T-cell (primary cell): ENCODE measurements at regions not wholly inside any gene's neighbourhood (a gene's known extent, or its start where the extent isn't known, plus 50 kb on each side); places are given as distances from the start of the nearest gene placed in this dataset.
"Not testable (repeated sequence)": the region's sequence is repeated elsewhere in the genome, so short reads cannot be mapped to it uniquely, and the experiment has no call there.

Source experiments
- ATAC-seq, 4 experiments: fragments of 200-7000 bp in 3 of 4; fragments of 150-1000 bp in 1 of 4; cut with Tn5 transposase; replicated peaks in 1 of 4; 1 replicate in 3 of 4; 2 replicates in 1 of 4; pipeline ENCODE4 v1.10.0; 2021; ENCODE audit warnings: moderate library complexity in 3 of 4, mild to moderate bottlenecking in 2 of 4, moderate number of reproducible peaks in 1 of 4
- CTCF ChIA-PET, 2 donors: fragments of 300-600 bp; sonication (Branson Sonifier 250); formaldehyde crosslinking; loops; one replicate each; lab custom pipeline; 2022; ENCODE audit warnings: antibody characterized with exemption in 2 of 2; lab: Charles Lee
- POLR2A ChIA-PET, 2 donors: fragments of 300-600 bp; sonication (Branson Sonifier 250); formaldehyde crosslinking; loops; one replicate each; lab custom pipeline; 2022; ENCODE audit warnings: antibody characterized with exemption in 2 of 2; lab: Charles Lee
- DNase-seq, 35 experiments: peaks; one replicate each; pipeline versions ENCODE4 v3.0.0 to v3.0.0-alpha.2; 2013 to 2023
- H3K27ac ChIP-seq: one replicate; pipeline ENCODE4 v1.5.1; 2013; ENCODE audit warnings: low read length
- H3K27me3 ChIP-seq, 2 experiments: replicated peaks in 1 of 2; 1 replicate in 1 of 2; 2 replicates in 1 of 2; pipeline versions ENCODE4 v1.6.1 to v1.7.0; 2013; ENCODE audit warnings: low read length in 1 of 2, mixed read lengths in 1 of 2; ENCODE audit not compliant: control insufficient read depth in 2 of 2, insufficient read depth in 2 of 2; ENCODE audit errors: extremely low read depth in 1 of 2
- H3K36me3 ChIP-seq, 2 donors: 1 replicate in 1 of 2; 2 replicates in 1 of 2; pipeline versions ENCODE4 v1.6.1 to v1.7.0; 2013; ENCODE audit warnings: low read length in 1 of 2; ENCODE audit not compliant: control insufficient read depth in 2 of 2, insufficient read depth in 1 of 2; ENCODE audit errors: extremely low read depth in 1 of 2
- H3K4me1 ChIP-seq, 2 experiments: 1 replicate in 1 of 2; 2 replicates in 1 of 2; pipeline versions ENCODE4 v1.6.1 to v1.7.0; 2013; ENCODE audit warnings: low read length in 2 of 2, mixed read lengths in 1 of 2; ENCODE audit not compliant: insufficient read depth in 2 of 2, control insufficient read depth in 1 of 2; ENCODE audit errors: extremely low read depth in 1 of 2
- H3K4me3 ChIP-seq, 2 donors: 1 replicate in 1 of 2; 2 replicates in 1 of 2; pipeline versions ENCODE4 v1.5.1 to v1.7.0; 2013; ENCODE audit warnings: mild to moderate bottlenecking in 2 of 2, low read length in 1 of 2, moderate library complexity in 1 of 2; ENCODE audit not compliant: control insufficient read depth in 1 of 2; ENCODE audit errors: extremely low read depth in 1 of 2
- H3K9me3 ChIP-seq: 2 replicates; pipeline ENCODE4 v1.7.0; 2013
- H3K27ac Mint-ChIP-seq, 2 donors: one replicate each; pipeline ENCODE4 v1.8.0; 2020 to 2021; ENCODE audit warnings: mild to moderate bottlenecking in 2 of 2, mixed read lengths in 2 of 2
- H3K27me3 Mint-ChIP-seq, 2 donors: one replicate each; pipeline ENCODE4 v1.8.0; 2021 to 2022; ENCODE audit warnings: mixed read lengths in 2 of 2
- H3K36me3 Mint-ChIP-seq: one replicate; pipeline ENCODE4 v1.8.0; 2021; ENCODE audit warnings: mixed read lengths
- H3K4me1 Mint-ChIP-seq, 3 donors: one replicate each; pipeline ENCODE4 v1.8.0; 2020 to 2022; ENCODE audit warnings: mixed read lengths in 3 of 3, mild to moderate bottlenecking in 1 of 3
- H3K4me3 Mint-ChIP-seq, 3 donors: one replicate each; pipeline ENCODE4 v1.8.0; 2020 to 2022; ENCODE audit warnings: mild to moderate bottlenecking in 3 of 3, mixed read lengths in 3 of 3, moderate library complexity in 3 of 3
- H3K9me3 Mint-ChIP-seq, 3 donors: one replicate each; pipeline ENCODE4 v1.8.0; 2020 to 2022; ENCODE audit warnings: mixed read lengths in 3 of 3
- WGBS: methylation state at CpG from one replicate; pipeline ENCODE4 v1.1.5; 2013; ENCODE audit warnings: missing lambda C conversion rate; ENCODE audit not compliant: insufficient coverage; 5-methylcytosine and 5-hydroxymethylcytosine counted together

GRCh38 chr15:92749216-92749615, 93.6 kb upstream of the FAM174B start:
- DNase-seq (no peak), ATAC-seq (no peak)
- H3K27ac Mint-ChIP-seq: no peak overlapping the region
- peaks cover 0 to 6% of the 10 kb centered on the region in 2 experiments for H3K27me3 ChIP-seq
- POLR2A ChIA-PET: no interaction called here
- WGBS: 85% methylated on average over 4 of the region's 4 CpGs
- no peaks in the 10 kb centered on the region for H3K4me1 ChIP-seq
- no peak overlapping the region for H3K27ac ChIP-seq
- no peaks in the 10 kb centered on the region for H3K4me1 Mint-ChIP-seq
- no peak overlapping the region for H3K4me3 Mint-ChIP-seq
- H3K36me3 Mint-ChIP-seq: no peaks in the 10 kb centered on the region
- no peaks in the 10 kb centered on the region for H3K9me3 Mint-ChIP-seq
- no peaks in the 10 kb centered on the region for H3K9me3 ChIP-seq
- CTCF ChIA-PET: no interaction called here
- peaks cover 0 to 5% of the 10 kb centered on the region in 2 donors for H3K27me3 Mint-ChIP-seq
- H3K4me3 ChIP-seq: no peak overlapping the region
- H3K36me3 ChIP-seq: no peaks in the 10 kb centered on the region

GRCh38 chr15:92749946-92750345, 94.4 kb upstream of the FAM174B start:
- no CpG with 5 or more reads among the region's 4 CpGs for WGBS
- peaks cover 0 to 6% of the 10 kb centered on the region in 2 experiments for H3K27me3 ChIP-seq
- no peaks in the 10 kb centered on the region for H3K9me3 Mint-ChIP-seq
- H3K36me3 ChIP-seq: no peaks in the 10 kb centered on the region
- no peak overlapping the region for H3K4me3 ChIP-seq
- DNase-seq: no peak
- no peak overlapping the region for H3K4me3 Mint-ChIP-seq
- no peak overlapping the region for H3K27ac ChIP-seq
- no peaks in the 10 kb centered on the region for H3K9me3 ChIP-seq
- H3K36me3 Mint-ChIP-seq: no peaks in the 10 kb centered on the region
- peaks cover 0 to 5% of the 10 kb centered on the region in 2 donors for H3K27me3 Mint-ChIP-seq
- CTCF ChIA-PET: no interaction called here
- ATAC-seq: no peak
- H3K4me1 Mint-ChIP-seq: no peaks in the 10 kb centered on the region
- H3K27ac Mint-ChIP-seq: no peak overlapping the region
- POLR2A ChIA-PET: no interaction called here
- no peaks in the 10 kb centered on the region for H3K4me1 ChIP-seq

- no peaks in the 10 kb centered on the region for H3K9me3 ChIP-seq
- H3K27ac ChIP-seq: no peak overlapping the region
- ChIA-PET POLR2A (interaction anchor here in 1 of 2 donors (0.7 kb wide), 1 partner anchor 156 kb away, joined by 5 read pairs; no protein-coding TSS in a partner anchor), CTCF (no interaction called here)
- Mint-ChIP-seq H3K4me1 (no peaks in the 10 kb centered on the region), H3K9me3 (peaks cover 0 to 5% (median 0%) of the 10 kb centered on the region in 3 donors), H3K27me3 (peaks cover 0 to 5% of the 10 kb centered on the region in 2 donors), H3K4me3 (no peak overlapping the region), H3K27ac (no peak overlapping the region), H3K36me3 (no peaks in the 10 kb centered on the region)
- ATAC-seq (no peak), DNase-seq (no peak)
- WGBS: 80% methylated on average over 1 of the region's 3 CpGs
- no peak overlapping the region for H3K4me3 ChIP-seq
- H3K36me3 ChIP-seq: no peaks in the 10 kb centered on the region
- no peaks in the 10 kb centered on the region for H3K4me1 ChIP-seq
- H3K27me3 ChIP-seq: peaks cover 0 to 6% of the 10 kb centered on the region in 2 experiments
These were observed 96.0 kb upstream of the FAM174B start for GRCh38 chr15:92751528-92751927.

GRCh38 chr15:92753591-92753990, 98.0 kb upstream of the FAM174B start:
- Mint-ChIP-seq H3K27ac (no peak overlapping the region), H3K4me1 (no peaks in the 10 kb centered on the region), H3K4me3 (no peak overlapping the region), H3K36me3 (no peaks in the 10 kb centered on the region), H3K9me3 (peaks cover 0 to 5% (median 0%) of the 10 kb centered on the region in 3 donors), H3K27me3 (peaks cover 0 to 5% of the 10 kb centered on the region in 2 donors)
- H3K4me3 ChIP-seq: no peak overlapping the region
- no peak overlapping the region for H3K27ac ChIP-seq
- H3K9me3 ChIP-seq: no peaks in the 10 kb centered on the region
- no peak for ATAC-seq
- H3K36me3 ChIP-seq: no peaks in the 10 kb centered on the region
- CTCF ChIA-PET: no interaction called here
- WGBS: 50% methylated on average over 1 of the region's 3 CpGs
- no peaks in the 10 kb centered on the region for H3K4me1 ChIP-seq
- POLR2A ChIA-PET: no interaction called here
- DNase-seq: no peak
- H3K27me3 ChIP-seq: peaks cover 0 to 6% of the 10 kb centered on the region in 2 experiments

GRCh38 chr15:92763459-92763858, 107.9 kb upstream of the FAM174B start:
- DNase-seq (no peak), ATAC-seq (no peak)
- no peaks in the 10 kb centered on the region for H3K4me1 ChIP-seq
- ChIA-PET CTCF (no interaction called here), POLR2A (no interaction called here)
- no peaks in the 10 kb centered on the region for H3K36me3 ChIP-seq
- Mint-ChIP-seq H3K27me3 (no peaks in the 10 kb centered on the region), H3K4me3 (no peak overlapping the region), H3K9me3 (peaks cover 0 to 3% (median 0%) of the 10 kb centered on the region in 3 donors), H3K27ac (no peak overlapping the region), H3K36me3 (no peaks in the 10 kb centered on the region), H3K4me1 (no peaks in the 10 kb centered on the region)
- no peak overlapping the region for H3K4me3 ChIP-seq
- WGBS: 74% methylated on average over 2 of the region's 5 CpGs
- H3K9me3 ChIP-seq: no peaks in the 10 kb centered on the region
- H3K27ac ChIP-seq: no peak overlapping the region
- H3K27me3 ChIP-seq: no peaks in the 10 kb centered on the region

- H3K9me3 Mint-ChIP-seq, ATAC-seq, H3K27me3 Mint-ChIP-seq, H3K4me3 ChIP-seq, H3K27ac Mint-ChIP-seq, H3K36me3 ChIP-seq, H3K4me1 ChIP-seq, DNase-seq, H3K36me3 Mint-ChIP-seq, H3K27ac ChIP-seq, H3K4me3 Mint-ChIP-seq, POLR2A ChIA-PET, H3K9me3 ChIP-seq, H3K27me3 ChIP-seq, CTCF ChIA-PET, H3K4me1 Mint-ChIP-seq: not testable (repeated sequence)
- 100% methylated on average over 3 of the region's 35 CpGs for WGBS
These were observed 112.6 kb upstream of the FAM174B start for GRCh38 chr15:92768131-92768530.

GRCh38 chr15:92770641-92771040, 115.1 kb upstream of the FAM174B start:
- Histone ChIP-seq H3K4me1 (no peaks in the 10 kb centered on the region), H3K9me3 (no peaks in the 10 kb centered on the region), H3K36me3 (no peaks in the 10 kb centered on the region), H3K4me3 (no peak overlapping the region), H3K27ac (no peak overlapping the region), H3K27me3 (no peaks in the 10 kb centered on the region)
- Mint-ChIP-seq H3K4me1 (no peaks in the 10 kb centered on the region), H3K4me3 (no peak overlapping the region), H3K27ac (no peak overlapping the region), H3K27me3 (no peaks in the 10 kb centered on the region), H3K9me3 (no peaks in the 10 kb centered on the region), H3K36me3 (no peaks in the 10 kb centered on the region)
- ChIA-PET CTCF (no interaction called here), POLR2A (no interaction called here)
- DNase-seq (no peak), ATAC-seq (no peak)
- 66% methylated on average over 2 of the region's 3 CpGs for WGBS
